Left lung (tissue), 4 donors: ENCODE measurements at regions not wholly inside any gene's neighbourhood (a gene's known extent, or its start where the extent isn't known, plus 50 kb on each side); places are given as distances from the start of the nearest gene placed in this dataset.

Experiments used
- ATAC-seq: fragments of 200-7000 bp; cut with Tn5 transposase; one replicate; pipeline ENCODE4 v1.9.1; 2020; ENCODE audit warnings: moderate library complexity
- DNase-seq, 4 donors: peaks; one replicate each; pipeline ENCODE4 v3.0.0-alpha.2; 2013 to 2020
- H3K27ac ChIP-seq, 2 donors: fragments of 200-600 bp; sonication (generic) in 1 of 2; one replicate each; pipeline versions ENCODE4 v1.5.0 to v1.8.0; 2020 to 2021
- H3K27me3 ChIP-seq, 2 donors: fragments of 200-600 bp; sonication (generic) in 1 of 2; one replicate each; pipeline versions ENCODE4 v1.5.0 to v1.8.0; 2020 to 2021
- H3K36me3 ChIP-seq, 2 donors: fragments of 200-600 bp; sonication (generic) in 1 of 2; one replicate each; pipeline versions ENCODE4 v1.5.0 to v1.8.0; 2020 to 2021
- H3K4me1 ChIP-seq, 2 donors: fragments of 200-600 bp; one replicate each; pipeline ENCODE4 v1.8.0; 2021
- H3K4me3 ChIP-seq, 2 donors: fragments of 200-600 bp; sonication (generic) in 1 of 2; one replicate each; pipeline versions ENCODE4 v1.5.0 to v1.8.0; 2020 to 2021; ENCODE audit warnings: mild to moderate bottlenecking in 1 of 2
- H3K9me3 ChIP-seq, 2 donors: fragments of 200-600 bp; sonication (generic) in 1 of 2; one replicate each; pipeline versions ENCODE4 v1.5.0 to v1.8.0; 2020 to 2021
- CTCF ChIP-seq, 2 donors: fragments of 200-600 bp; sonication (generic) in 1 of 2; IDR thresholded peaks; one replicate each; pipeline versions ENCODE4 v1.5.0 to v1.8.0; 2021; ENCODE audit warnings: antibody characterized with exemption in 2 of 2
- intact Hi-C, 2 donors: fragments of 100-400 bp; cut with DNase I; formaldehyde crosslinking; loops; one replicate each; pipeline versions ENCODE4 v1.11.2 to v1.14.2; 2022
- donor health status: DM: no; HTN: yes; CAD: no.
- donor health status: DM: no; HTN: no; CAD: no.

- no peak overlapping the region for H3K4me3 ChIP-seq
- no peak overlapping the region for H3K27ac ChIP-seq
- H3K4me1 ChIP-seq: no peaks in the 10 kb centered on the region
- H3K27me3 ChIP-seq: no peaks in the 10 kb centered on the region
- H3K9me3 ChIP-seq: no peaks in the 10 kb centered on the region
- intact Hi-C loops: no loop called here
- H3K36me3 ChIP-seq: no peaks in the 10 kb centered on the region
- no peak for TF ChIP-seq CTCF (IDR thresholded peaks at IDR 0.05)
- DNase-seq (no peak), ATAC-seq (no peak)
Observed at GRCh38 chr12:28877854-28878253, 271.2 kb upstream of the FAR2 start.

- Histone ChIP-seq H3K9me3 (no peaks in the 10 kb centered on the region), H3K27ac (no peak overlapping the region), H3K4me1 (no peaks in the 10 kb centered on the region), H3K27me3 (no peaks in the 10 kb centered on the region), H3K36me3 (no peaks in the 10 kb centered on the region), H3K4me3 (no peak overlapping the region)
- ATAC-seq: no peak
- no peak for DNase-seq
- intact Hi-C loops: no loop called here
- no peak for TF ChIP-seq CTCF (IDR thresholded peaks at IDR 0.05)
Observed at GRCh38 chr12:28878629-28879028, 270.4 kb upstream of the FAR2 start.

- Histone ChIP-seq H3K9me3 (no peaks in the 10 kb centered on the region), H3K27me3 (no peaks in the 10 kb centered on the region), H3K4me1 (no peaks in the 10 kb centered on the region), H3K27ac (no peak overlapping the region), H3K36me3 (no peaks in the 10 kb centered on the region), H3K4me3 (no peak overlapping the region)
- no peak for TF ChIP-seq CTCF (IDR thresholded peaks at IDR 0.05)
- no peak for ATAC-seq
- intact Hi-C loops: no loop called here
- no peak for DNase-seq
Observed at GRCh38 chr12:28879379-28879778, 269.7 kb upstream of the FAR2 start.

- DNase-seq (no peak), ATAC-seq (no peak)
- Histone ChIP-seq H3K27ac (no peak overlapping the region), H3K4me3 (no peak overlapping the region), H3K27me3 (no peaks in the 10 kb centered on the region), H3K4me1 (no peaks in the 10 kb centered on the region), H3K9me3 (no peaks in the 10 kb centered on the region), H3K36me3 (no peaks in the 10 kb centered on the region)
- no peak for TF ChIP-seq CTCF (IDR thresholded peaks at IDR 0.05)
- intact Hi-C loops: no loop called here
Observed at GRCh38 chr12:28882444-28882843, 266.6 kb upstream of the FAR2 start.

- no peaks in the 10 kb centered on the region for H3K36me3 ChIP-seq
- intact Hi-C loops: no loop called here
- no peaks in the 10 kb centered on the region for H3K9me3 ChIP-seq
- DNase-seq (no peak), ATAC-seq (no peak)
- H3K27ac ChIP-seq: no peak overlapping the region
- no peak overlapping the region for H3K4me3 ChIP-seq
- H3K4me1 ChIP-seq: no peaks in the 10 kb centered on the region
- TF ChIP-seq CTCF (IDR thresholded peaks at IDR 0.05): no peak
- no peaks in the 10 kb centered on the region for H3K27me3 ChIP-seq
Observed at GRCh38 chr12:28883406-28883997, 265.6 kb upstream of the FAR2 start.
